ENCODE measurements at regions not wholly inside any gene's neighbourhood (a gene's known extent, or its start where the extent isn't known, plus 50 kb on each side); places are given as distances from the start of the nearest gene placed in this dataset.

DNA sequence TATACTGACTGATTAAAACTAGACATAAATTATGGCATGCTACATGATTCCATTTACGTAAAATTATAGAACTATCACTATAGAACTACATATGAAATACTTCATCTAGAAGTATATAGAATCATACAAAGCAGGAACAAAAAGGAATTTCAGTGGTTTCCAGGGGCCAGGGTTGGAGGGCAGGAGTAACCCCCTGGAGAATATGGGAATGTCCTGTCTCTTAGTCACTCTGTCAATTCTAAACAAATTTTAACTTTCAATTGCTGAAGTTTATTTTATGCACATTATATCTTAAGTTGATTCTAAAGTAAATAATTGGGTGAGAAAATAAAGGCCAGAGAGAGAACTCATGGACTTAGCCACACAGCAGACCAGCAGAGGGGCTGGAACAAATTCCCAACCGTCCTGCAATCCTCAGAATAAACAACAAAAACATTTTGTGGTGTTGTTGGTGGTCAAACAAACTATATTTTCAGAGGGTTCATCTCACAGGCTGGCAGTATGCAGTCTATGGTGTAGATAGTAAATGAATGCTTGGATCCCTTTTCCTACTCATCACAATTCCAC lies 476.9 kb upstream of the SLIT2 start:
- Histone ChIP-seq H3K4me2 (replicated peaks; ENCODE audit: extremely low read depth, low read length, poor library complexity, severe bottlenecking) (no peak overlapping the region), H4K20me1 (ENCODE audit: insufficient read depth, low read length) (no peaks in the 10 kb centered on the region), H3K27ac (ENCODE audit: low read depth in 1 of 2, low read length in 2 of 2) (no peak overlapping the region), H3K9me3 (replicated peaks in 1 of 2; ENCODE audit: control insufficient read depth in 1 of 2, insufficient read depth in 1 of 2, low read length in 2 of 2) (peaks cover 0 to 6% of the 10 kb centered on the region in 2 donors), H3K36me3 (replicated peaks in 1 of 2; ENCODE audit: control insufficient read depth in 1 of 2, insufficient read depth in 2 of 2, low read length in 2 of 2) (no peaks in the 10 kb centered on the region), H3K4me1 (ENCODE audit: control insufficient read depth in 1 of 2, insufficient read depth in 2 of 2, low read length in 2 of 2) (no peaks in the 10 kb centered on the region), H3K4me3 (replicated peaks in 1 of 3; ENCODE audit: low read depth in 2 of 3, low read length in 3 of 3) (no peak overlapping the region), H3K9ac (ENCODE audit: insufficient read depth, low read length, poor library complexity, severe bottlenecking) (no peak overlapping the region), H3K79me2 (ENCODE audit: insufficient read depth, low read length) (no peaks in the 10 kb centered on the region), H3K27me3 (ENCODE audit: control insufficient read depth in 2 of 2, insufficient read depth in 2 of 2, low read length in 2 of 2) (no peaks in the 10 kb centered on the region), H2AFZ (ENCODE audit: insufficient read depth, low read depth, low read length, poor library complexity, severe bottlenecking) (no peak overlapping the region)
- Mint-ChIP-seq H3K27me3 (ENCODE audit: low read depth in 3 of 3) (no peaks in the 10 kb centered on the region), H3K9me3 (peaks cover 0 to 14% (median 4%) of the 10 kb centered on the region in 7 donors), H3K36me3 (no peaks in the 10 kb centered on the region), H3K4me3 (no peak overlapping the region), H3K4me1 (no peaks in the 10 kb centered on the region), H3K27ac (no peak overlapping the region)
- no peak for TF ChIP-seq CTCF (IDR thresholded peaks at IDR 0.05)
- intact Hi-C loops (cut with micrococcal nuclease): no loop called here
- WGBS (ENCODE audit: insufficient coverage): no CpG with 5 or more reads among the region's 2 CpGs
- no peak for DNase-seq

DNA sequence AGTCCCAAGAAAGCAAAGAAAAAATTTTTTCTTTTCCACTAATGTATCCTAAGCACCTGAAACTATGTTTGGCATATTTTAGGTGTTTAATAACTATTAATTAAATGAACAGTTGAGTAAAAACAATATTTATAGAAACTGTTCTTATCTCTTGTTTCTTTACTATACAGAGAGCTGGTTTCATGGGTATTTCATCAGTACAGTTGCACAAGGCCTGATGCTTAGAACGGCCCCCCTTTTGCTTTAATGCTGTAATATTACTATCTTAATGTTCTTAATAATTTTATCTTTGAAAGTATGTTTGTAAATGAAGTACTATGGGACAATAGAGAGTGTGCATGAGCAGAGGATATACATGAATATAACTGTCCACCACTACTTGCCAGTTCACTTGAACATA lies 479.1 kb upstream of the SLIT2 start:
- no CpG with 5 or more reads among the region's 1 CpG for WGBS (ENCODE audit: insufficient coverage)

More for the DNA sequence above, 479.1 kb upstream of the SLIT2 start:
- no peaks in the 10 kb centered on the region for H3K79me2 ChIP-seq (ENCODE audit: insufficient read depth, low read length)
- Mint-ChIP-seq H3K9me3 (peaks cover 0 to 16% (median 4%) of the 10 kb centered on the region in 7 donors), H3K36me3 (no peaks in the 10 kb centered on the region), H3K27me3 (ENCODE audit: low read depth in 3 of 3) (no peaks in the 10 kb centered on the region), H3K4me1 (no peaks in the 10 kb centered on the region), H3K27ac (no peak overlapping the region), H3K4me3 (no peak overlapping the region)
- no peak overlapping the region for H3K4me2 ChIP-seq (replicated peaks; ENCODE audit: extremely low read depth, low read length, poor library complexity, severe bottlenecking)
- DNase-seq: no peak
- intact Hi-C loops (cut with micrococcal nuclease): no loop called here
- H2AFZ ChIP-seq (ENCODE audit: insufficient read depth, low read depth, low read length, poor library complexity, severe bottlenecking): no peak overlapping the region
- TF ChIP-seq CTCF (IDR thresholded peaks at IDR 0.05): no peak
- H3K9me3 ChIP-seq (replicated peaks in 1 of 2; ENCODE audit: control insufficient read depth in 1 of 2, insufficient read depth in 1 of 2, low read length in 2 of 2): peaks cover 4 to 10% of the 10 kb centered on the region in 2 donors
- no peaks in the 10 kb centered on the region for H3K4me1 ChIP-seq (ENCODE audit: control insufficient read depth in 1 of 2, insufficient read depth in 2 of 2, low read length in 2 of 2)
- no peaks in the 10 kb centered on the region for H4K20me1 ChIP-seq (ENCODE audit: insufficient read depth, low read length)
- no peaks in the 10 kb centered on the region for H3K36me3 ChIP-seq (replicated peaks in 1 of 2; ENCODE audit: control insufficient read depth in 1 of 2, insufficient read depth in 2 of 2, low read length in 2 of 2)
- no peak overlapping the region for H3K4me3 ChIP-seq (replicated peaks in 1 of 3; ENCODE audit: low read depth in 2 of 3, low read length in 3 of 3)
- H3K27me3 ChIP-seq (ENCODE audit: control insufficient read depth in 2 of 2, insufficient read depth in 2 of 2, low read length in 2 of 2): no peaks in the 10 kb centered on the region
- no peak overlapping the region for H3K9ac ChIP-seq (ENCODE audit: insufficient read depth, low read length, poor library complexity, severe bottlenecking)
- no peak overlapping the region for H3K27ac ChIP-seq (ENCODE audit: low read depth in 1 of 2, low read length in 2 of 2)
